Epithelial cell of proximal tubule (primary cell): ENCODE measurements at regions not wholly inside any gene's neighbourhood (a gene's known extent, or its start where the extent isn't known, plus 50 kb on each side); places are given as distances from the start of the nearest gene placed in this dataset.

Experiments used
- DNase-seq: peaks from one replicate; pipeline ENCODE4 v3.0.0-alpha.2; 2011; ENCODE audit warnings: low read depth
- H3K4me3 ChIP-seq: 2 replicates; pipeline ENCODE4 v1.5.1; 2011; ENCODE audit warnings: low read depth, mild to moderate bottlenecking, low read length
- TF ChIP-seq, protein P1 (sequence below): conservative IDR thresholded peaks from 2 replicates; pipeline ENCODE4 v1.5.1; 2012; ENCODE audit warnings: low read depth, mild to moderate bottlenecking, low read length

DNA sequence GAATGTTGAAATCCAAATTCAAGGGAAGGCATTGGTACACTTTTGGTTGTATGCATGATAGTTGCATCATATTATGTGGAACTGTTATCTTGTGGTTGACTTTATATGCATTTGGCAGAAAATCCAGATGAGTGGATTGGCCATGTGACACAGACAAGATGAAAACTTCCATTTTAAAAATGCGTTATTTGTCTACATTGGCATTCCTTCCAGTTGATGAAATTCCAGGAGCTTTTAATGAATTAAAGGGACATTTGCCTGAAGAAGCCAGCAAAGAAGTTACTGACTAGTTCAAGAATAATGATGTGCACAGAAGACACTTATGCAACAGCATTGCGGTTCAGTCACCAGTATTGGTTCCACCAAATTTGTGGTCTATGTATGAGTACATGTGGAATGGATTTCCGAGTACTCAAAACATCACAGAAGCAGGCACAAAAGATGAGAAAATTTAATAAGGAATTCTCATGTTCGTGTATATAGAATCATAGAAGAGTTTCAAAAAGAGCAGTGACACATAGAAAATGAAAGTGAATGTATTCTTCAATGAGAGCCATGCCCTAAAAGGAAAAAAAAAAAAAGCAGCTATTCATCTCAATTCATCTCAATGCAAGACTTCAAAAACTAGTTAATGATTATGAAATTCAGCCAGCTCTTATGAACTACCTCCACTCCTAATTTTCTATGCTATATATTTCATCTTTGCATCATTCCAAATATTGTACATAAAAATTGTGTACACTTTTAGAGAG, 232.1 kb downstream of the RBM43 start:
- no peak overlapping the region for H3K4me3 ChIP-seq
- no peak for DNase-seq
- TF ChIP-seq, protein P1, sequence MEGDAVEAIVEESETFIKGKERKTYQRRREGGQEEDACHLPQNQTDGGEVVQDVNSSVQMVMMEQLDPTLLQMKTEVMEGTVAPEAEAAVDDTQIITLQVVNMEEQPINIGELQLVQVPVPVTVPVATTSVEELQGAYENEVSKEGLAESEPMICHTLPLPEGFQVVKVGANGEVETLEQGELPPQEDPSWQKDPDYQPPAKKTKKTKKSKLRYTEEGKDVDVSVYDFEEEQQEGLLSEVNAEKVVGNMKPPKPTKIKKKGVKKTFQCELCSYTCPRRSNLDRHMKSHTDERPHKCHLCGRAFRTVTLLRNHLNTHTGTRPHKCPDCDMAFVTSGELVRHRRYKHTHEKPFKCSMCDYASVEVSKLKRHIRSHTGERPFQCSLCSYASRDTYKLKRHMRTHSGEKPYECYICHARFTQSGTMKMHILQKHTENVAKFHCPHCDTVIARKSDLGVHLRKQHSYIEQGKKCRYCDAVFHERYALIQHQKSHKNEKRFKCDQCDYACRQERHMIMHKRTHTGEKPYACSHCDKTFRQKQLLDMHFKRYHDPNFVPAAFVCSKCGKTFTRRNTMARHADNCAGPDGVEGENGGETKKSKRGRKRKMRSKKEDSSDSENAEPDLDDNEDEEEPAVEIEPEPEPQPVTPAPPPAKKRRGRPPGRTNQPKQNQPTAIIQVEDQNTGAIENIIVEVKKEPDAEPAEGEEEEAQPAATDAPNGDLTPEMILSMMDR, result no peak

GRCh38 chr2:151028691-151029176, 232.9 kb downstream of the RBM43 start:
- TF ChIP-seq, protein P1, result no peak
- H3K4me3 ChIP-seq, result no peak overlapping the region
- DNase-seq, result no peak

DNA sequence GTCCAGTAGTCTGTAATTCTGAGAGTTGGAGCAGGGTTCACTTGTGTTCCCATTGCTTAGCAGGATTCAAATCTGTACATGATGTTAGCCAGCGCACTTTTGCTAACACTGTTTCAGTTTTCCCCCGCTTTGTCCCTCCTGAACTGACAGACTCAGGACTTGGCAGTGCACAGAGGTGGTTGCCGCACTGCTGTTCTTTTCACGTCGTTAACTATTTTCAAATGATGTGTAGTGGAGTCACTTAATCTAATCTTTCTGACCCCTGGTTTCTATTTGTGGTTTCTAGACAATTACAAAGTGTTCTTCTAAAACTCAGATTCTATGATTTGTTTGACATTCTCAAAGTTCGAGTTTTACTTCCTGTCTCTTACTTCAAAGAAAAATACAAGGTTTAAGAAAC, 234.5 kb downstream of the RBM43 start:
- H3K4me3 ChIP-seq, result no peak overlapping the region
- no peak for DNase-seq
- TF ChIP-seq, protein P1, result no peak

DNA sequence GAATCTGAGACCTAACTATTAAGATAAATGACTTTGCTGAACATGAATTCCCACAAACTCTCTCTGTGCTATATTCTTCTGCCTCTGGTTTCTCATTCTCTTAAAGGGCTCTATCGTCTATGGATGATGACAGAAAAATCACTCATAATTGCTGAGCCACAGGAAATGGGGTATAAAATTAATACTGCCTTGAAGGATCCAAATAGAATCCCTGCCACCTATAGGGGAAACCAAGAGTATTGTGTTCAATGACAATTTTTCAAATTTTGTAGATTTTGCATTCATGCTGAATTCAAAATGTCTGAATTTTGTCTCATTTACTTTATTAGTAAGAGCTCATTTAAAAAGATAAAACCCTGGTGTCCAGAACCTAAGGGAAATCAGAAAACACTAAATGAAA, 235.8 kb downstream of the RBM43 start:
- H3K4me3 ChIP-seq, result no peak overlapping the region
- DNase-seq, result no peak
- TF ChIP-seq, protein P1, result no peak

GRCh38 chr2:151024696-151025251, 236.9 kb downstream of the RBM43 start:
- no peak for DNase-seq
- H3K4me3 ChIP-seq, result no peak overlapping the region
- TF ChIP-seq, protein P1, result no peak

DNA sequence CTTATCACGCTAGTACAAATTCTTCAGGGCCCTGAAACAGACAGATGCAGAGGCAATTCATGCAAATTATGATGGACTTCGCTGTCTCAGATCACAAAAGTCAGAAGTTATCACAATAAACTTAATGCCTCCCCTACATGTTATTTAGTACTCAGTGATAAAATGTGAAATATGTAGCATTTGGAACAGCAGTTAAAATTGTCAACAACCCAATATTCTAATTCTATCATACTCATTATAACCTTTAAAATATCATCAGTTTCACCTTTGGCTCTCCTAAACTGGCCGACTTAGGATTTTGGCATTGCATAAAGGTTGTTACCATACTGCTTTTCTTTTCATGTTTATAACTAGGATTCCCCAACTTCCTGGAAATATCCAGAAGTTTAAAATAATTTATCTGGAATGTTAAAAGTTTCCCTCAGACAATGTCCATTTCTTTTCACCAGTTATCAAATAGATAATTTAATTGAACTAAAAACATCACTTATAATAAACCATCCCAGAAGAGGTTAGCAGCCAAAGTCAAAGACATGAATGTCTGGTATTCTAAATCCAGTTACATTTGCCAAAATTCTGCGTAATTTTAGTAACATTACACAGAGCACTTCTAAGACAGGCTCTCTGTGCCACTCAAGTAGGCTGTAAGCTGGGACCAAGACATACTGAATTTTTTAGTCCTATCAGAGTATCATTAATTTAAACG, 239.8 kb downstream of the RBM43 start:
- no peak overlapping the region for H3K4me3 ChIP-seq
- TF ChIP-seq, protein P1, result no peak
- no peak for DNase-seq
